SK-N-SH (cell line): ENCODE measurements at regions not wholly inside any gene's neighbourhood (a gene's known extent, or its start where the extent isn't known, plus 50 kb on each side); places are given as distances from the start of the nearest gene placed in this dataset.

Source experiments
- CTCF ChIA-PET: fragments of 300-600, 350-600 bp; formaldehyde crosslinking; extraction: SDS; loops from one replicate; lab custom pipeline; 2021; lab: Yijun Ruan, JAX
- POLR2A ChIA-PET: fragments of 350-600 bp; sonication (Branson Sonifier 250); formaldehyde crosslinking; extraction: SDS; loops from one replicate; lab custom pipeline; 2020; ENCODE audit warnings: antibody characterized with exemption, inconsistent platforms; lab: Yijun Ruan, JAX
- DNase-seq: peaks from one replicate; pipeline ENCODE4 v3.0.0; 2012
- H2AFZ ChIP-seq: fragments of 200-600 bp; sonication (generic); 2 replicates; pipeline ENCODE4 v1.8.1; 2016; ENCODE audit warnings: antibody characterized with exemption, mild to moderate bottlenecking, low read depth
- H3F3A ChIP-seq: fragments of 200-600 bp; sonication (generic); replicated peaks from 2 replicates; pipeline ENCODE3; 2016; ENCODE audit warnings: antibody characterized with exemption, mild to moderate bottlenecking; ENCODE audit not compliant: insufficient read depth
- H3K27ac ChIP-seq, 2 experiments: fragments of 200-500 bp in 1 of 2; fragments of 200-600 bp in 1 of 2; sonication (Bioruptor generic) in 1 of 2; sonication (generic), shearing (Covaris generic) in 1 of 2; 2 replicates each; pipeline versions ENCODE4 v1.5.1 to v1.6.1; 2014 to 2016; ENCODE audit warnings: low read depth in 2 of 2, inconsistent platforms in 1 of 2, low read length in 1 of 2, mild to moderate bottlenecking in 1 of 2, mixed read lengths in 1 of 2
- H3K27me3 ChIP-seq: fragments of 200-600 bp; sonication (generic), shearing (Covaris generic); 2 replicates; pipeline ENCODE4 v1.6.1; 2016; ENCODE audit warnings: mixed run types; ENCODE audit not compliant: insufficient read depth
- H3K36me3 ChIP-seq, 2 experiments: fragments of 200-500 bp in 1 of 2; fragments of 200-600 bp in 1 of 2; sonication (Bioruptor generic) in 1 of 2; sonication (generic) in 1 of 2; replicated peaks in 1 of 2; 2 replicates each; pipeline versions ENCODE3 to v1.5.1; 2014 to 2016; ENCODE audit warnings: low read length in 1 of 2, mild to moderate bottlenecking in 1 of 2; ENCODE audit not compliant: insufficient read depth in 2 of 2, control insufficient read depth in 1 of 2
- H3K4me1 ChIP-seq, 2 experiments: fragments of 200-500 bp in 1 of 2; fragments of 200-600 bp in 1 of 2; sonication (Bioruptor generic) in 1 of 2; sonication (generic), shearing (Covaris generic) in 1 of 2; 2 replicates each; pipeline versions ENCODE4 v1.5.1 to v1.6.1; 2014 to 2016; ENCODE audit warnings: low read depth in 1 of 2, low read length in 1 of 2, mixed run types in 1 of 2; ENCODE audit not compliant: insufficient read depth in 2 of 2, control insufficient read depth in 1 of 2
- H3K4me2 ChIP-seq: fragments of 200-600 bp; sonication (generic), shearing (Covaris generic); 2 replicates; pipeline ENCODE4 v1.6.1; 2017; ENCODE audit warnings: mixed run types
- H3K4me3 ChIP-seq, 2 experiments: fragments of 200-500 bp in 1 of 2; fragments of 200-600 bp in 1 of 2; sonication (Bioruptor generic) in 1 of 2; sonication (generic), shearing (Covaris generic) in 1 of 2; 2 replicates each; pipeline versions ENCODE4 v1.5.1 to v1.8.1; 2014 to 2016; ENCODE audit warnings: low read depth in 2 of 2, inconsistent platforms in 1 of 2, low read length in 1 of 2, mild to moderate bottlenecking in 1 of 2, mixed read lengths in 1 of 2, moderate library complexity in 1 of 2
- H3K79me2 ChIP-seq: fragments of 200-600 bp; sonication (generic); 2 replicates; pipeline ENCODE4 v1.8.1; 2017; ENCODE audit warnings: mild to moderate bottlenecking; ENCODE audit not compliant: insufficient read depth
- H3K9ac ChIP-seq: fragments of 200-600 bp; sonication (generic); 2 replicates; pipeline ENCODE4 v1.6.1; 2017; ENCODE audit warnings: mixed run types
- H3K9me2 ChIP-seq: fragments of 200-600 bp; sonication (generic); 2 replicates; pipeline ENCODE4 v1.6.1; 2017; ENCODE audit warnings: mixed run types
- H3K9me3 ChIP-seq: fragments of 200-600 bp; sonication (generic); 2 replicates; pipeline ENCODE4 v1.6.1; 2017; ENCODE audit warnings: mixed run types, mild to moderate bottlenecking, moderate library complexity
- H4K20me1 ChIP-seq: fragments of 200-600 bp; sonication (generic); 2 replicates; pipeline ENCODE4 v1.6.1; 2017; ENCODE audit warnings: mild to moderate bottlenecking, mixed run types; ENCODE audit not compliant: insufficient read depth
- EZH2phosphoT487 ChIP-seq: fragments of 200-600 bp; sonication (generic); IDR thresholded peaks from 2 replicates; pipeline ENCODE4 v1.6.1; 2017; ENCODE audit warnings: low read depth, mixed run types, mild to moderate bottlenecking, antibody characterized with exemption, moderate library complexity, borderline replicate concordance
- FOXJ3 ChIP-seq: sonication (generic); formaldehyde crosslinking; IDR thresholded peaks from 2 replicates; pipeline ENCODE4 v1.5.1; 2020; ENCODE audit warnings: mild to moderate bottlenecking, missing genetic modification reagents
- JUND ChIP-seq: IDR thresholded peaks from 2 replicates; pipeline ENCODE4 v1.4.0; 2012
- MXI1 ChIP-seq: IDR thresholded peaks from 2 replicates; pipeline ENCODE4 v1.6.1; 2012; ENCODE audit warnings: mild to moderate bottlenecking, low read depth, low read length, improper control_type of control experiment
- POLR2AphosphoS5 ChIP-seq: IDR thresholded peaks from 2 replicates; pipeline ENCODE4 v1.6.1; 2012; ENCODE audit warnings: low read depth, low read length
- RCOR1 ChIP-seq: fragments of 150-350 bp; IDR thresholded peaks from 2 replicates; pipeline ENCODE4 v1.6.1; 2017; ENCODE audit warnings: antibody characterized with exemption, low read length
- RFX5 ChIP-seq: IDR thresholded peaks from 2 replicates; pipeline ENCODE4 v1.6.1; 2012; ENCODE audit warnings: mild to moderate bottlenecking, improper control_type of control experiment, low read length
- RXRA ChIP-seq: IDR thresholded peaks from 2 replicates; pipeline ENCODE4 v1.4.0; 2012; ENCODE audit warnings: low read depth, mild to moderate bottlenecking, borderline replicate concordance
- SIN3A ChIP-seq: IDR thresholded peaks from 2 replicates; pipeline ENCODE4 v1.6.1; 2012; ENCODE audit warnings: low read depth, mild to moderate bottlenecking, low read length, moderate library complexity, borderline replicate concordance
- TAF1 ChIP-seq: IDR thresholded peaks from 2 replicates; pipeline ENCODE4 v1.6.1; 2012; ENCODE audit warnings: low read depth, mild to moderate bottlenecking, low read length, moderate library complexity, borderline replicate concordance
- TCF12 ChIP-seq: IDR thresholded peaks from 2 replicates; pipeline ENCODE4 v1.4.0; 2012
- TEAD4 ChIP-seq: IDR thresholded peaks from 2 replicates; pipeline ENCODE4 v1.4.0; 2012; ENCODE audit warnings: mild to moderate bottlenecking, borderline replicate concordance; ENCODE audit not compliant: insufficient read depth
- USF1 ChIP-seq: IDR thresholded peaks from 2 replicates; pipeline ENCODE4 v1.4.0; 2012; ENCODE audit warnings: low read depth, borderline replicate concordance
- WGBS: methylation state at CpG from one replicate; pipeline ENCODE4 v1.1.6; 2017; ENCODE audit warnings: low lambda C conversion rate; 5-methylcytosine and 5-hydroxymethylcytosine counted together
- TF ChIP-seq, protein P1 (sequence below): fragments of 150-350 bp; IDR thresholded peaks from 2 replicates; pipeline ENCODE4 v1.6.1; 2016; ENCODE audit warnings: mild to moderate bottlenecking, low read depth, low read length
- TF ChIP-seq, protein P2 (sequence below): IDR thresholded peaks from 2 replicates; pipeline ENCODE4 v1.6.1; 2012; ENCODE audit warnings: mild to moderate bottlenecking, low read depth, low read length, moderate library complexity
- TF ChIP-seq, protein P3 (sequence below): fragments of 150-350 bp; IDR thresholded peaks from 2 replicates; pipeline ENCODE4 v1.6.1; 2017; ENCODE audit warnings: antibody characterized with exemption, low read length, low read depth, borderline replicate concordance
- TF ChIP-seq, protein P4 (sequence below): IDR thresholded peaks from 2 replicates; pipeline ENCODE4 v1.4.0; 2012; ENCODE audit warnings: low read depth

- H3K79me2 ChIP-seq: no peaks in the 10 kb centered on the region
- DNase-seq: no peak
- TF ChIP-seq MXI1 (no peak), EZH2phosphoT487 (no peak), TCF12 (no peak), USF1 (no peak), RXRA (no peak), POLR2AphosphoS5 (no peak), TEAD4 (no peak), RFX5 (no peak), SIN3A (no peak), FOXJ3 (CRISPR knock-in tag) (no peak), RCOR1 (no peak), JUND (no peak), TAF1 (no peak)
- TF ChIP-seq, protein P1, sequence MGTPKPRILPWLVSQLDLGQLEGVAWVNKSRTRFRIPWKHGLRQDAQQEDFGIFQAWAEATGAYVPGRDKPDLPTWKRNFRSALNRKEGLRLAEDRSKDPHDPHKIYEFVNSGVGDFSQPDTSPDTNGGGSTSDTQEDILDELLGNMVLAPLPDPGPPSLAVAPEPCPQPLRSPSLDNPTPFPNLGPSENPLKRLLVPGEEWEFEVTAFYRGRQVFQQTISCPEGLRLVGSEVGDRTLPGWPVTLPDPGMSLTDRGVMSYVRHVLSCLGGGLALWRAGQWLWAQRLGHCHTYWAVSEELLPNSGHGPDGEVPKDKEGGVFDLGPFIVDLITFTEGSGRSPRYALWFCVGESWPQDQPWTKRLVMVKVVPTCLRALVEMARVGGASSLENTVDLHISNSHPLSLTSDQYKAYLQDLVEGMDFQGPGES: no peak
- TF ChIP-seq, protein P2, sequence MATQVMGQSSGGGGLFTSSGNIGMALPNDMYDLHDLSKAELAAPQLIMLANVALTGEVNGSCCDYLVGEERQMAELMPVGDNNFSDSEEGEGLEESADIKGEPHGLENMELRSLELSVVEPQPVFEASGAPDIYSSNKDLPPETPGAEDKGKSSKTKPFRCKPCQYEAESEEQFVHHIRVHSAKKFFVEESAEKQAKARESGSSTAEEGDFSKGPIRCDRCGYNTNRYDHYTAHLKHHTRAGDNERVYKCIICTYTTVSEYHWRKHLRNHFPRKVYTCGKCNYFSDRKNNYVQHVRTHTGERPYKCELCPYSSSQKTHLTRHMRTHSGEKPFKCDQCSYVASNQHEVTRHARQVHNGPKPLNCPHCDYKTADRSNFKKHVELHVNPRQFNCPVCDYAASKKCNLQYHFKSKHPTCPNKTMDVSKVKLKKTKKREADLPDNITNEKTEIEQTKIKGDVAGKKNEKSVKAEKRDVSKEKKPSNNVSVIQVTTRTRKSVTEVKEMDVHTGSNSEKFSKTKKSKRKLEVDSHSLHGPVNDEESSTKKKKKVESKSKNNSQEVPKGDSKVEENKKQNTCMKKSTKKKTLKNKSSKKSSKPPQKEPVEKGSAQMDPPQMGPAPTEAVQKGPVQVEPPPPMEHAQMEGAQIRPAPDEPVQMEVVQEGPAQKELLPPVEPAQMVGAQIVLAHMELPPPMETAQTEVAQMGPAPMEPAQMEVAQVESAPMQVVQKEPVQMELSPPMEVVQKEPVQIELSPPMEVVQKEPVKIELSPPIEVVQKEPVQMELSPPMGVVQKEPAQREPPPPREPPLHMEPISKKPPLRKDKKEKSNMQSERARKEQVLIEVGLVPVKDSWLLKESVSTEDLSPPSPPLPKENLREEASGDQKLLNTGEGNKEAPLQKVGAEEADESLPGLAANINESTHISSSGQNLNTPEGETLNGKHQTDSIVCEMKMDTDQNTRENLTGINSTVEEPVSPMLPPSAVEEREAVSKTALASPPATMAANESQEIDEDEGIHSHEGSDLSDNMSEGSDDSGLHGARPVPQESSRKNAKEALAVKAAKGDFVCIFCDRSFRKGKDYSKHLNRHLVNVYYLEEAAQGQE: no peak
- TF ChIP-seq, protein P3, sequence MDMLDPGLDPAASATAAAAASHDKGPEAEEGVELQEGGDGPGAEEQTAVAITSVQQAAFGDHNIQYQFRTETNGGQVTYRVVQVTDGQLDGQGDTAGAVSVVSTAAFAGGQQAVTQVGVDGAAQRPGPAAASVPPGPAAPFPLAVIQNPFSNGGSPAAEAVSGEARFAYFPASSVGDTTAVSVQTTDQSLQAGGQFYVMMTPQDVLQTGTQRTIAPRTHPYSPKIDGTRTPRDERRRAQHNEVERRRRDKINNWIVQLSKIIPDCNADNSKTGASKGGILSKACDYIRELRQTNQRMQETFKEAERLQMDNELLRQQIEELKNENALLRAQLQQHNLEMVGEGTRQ: no peak
- TF ChIP-seq, protein P4, sequence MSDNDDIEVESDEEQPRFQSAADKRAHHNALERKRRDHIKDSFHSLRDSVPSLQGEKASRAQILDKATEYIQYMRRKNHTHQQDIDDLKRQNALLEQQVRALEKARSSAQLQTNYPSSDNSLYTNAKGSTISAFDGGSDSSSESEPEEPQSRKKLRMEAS: no peak
- H3K27me3 ChIP-seq: no peaks in the 10 kb centered on the region
- H3K27ac ChIP-seq: no peak overlapping the region
- H3K4me1 ChIP-seq: peaks cover 7% of the 10 kb centered on the region in 2 experiments
- H3K36me3 ChIP-seq: no peaks in the 10 kb centered on the region
- no peaks in the 10 kb centered on the region for H3K9me2 ChIP-seq
- ChIA-PET POLR2A (no interaction called here), CTCF (no interaction called here)
- H4K20me1 ChIP-seq: no peaks in the 10 kb centered on the region
- no peak overlapping the region for H3K9ac ChIP-seq
- 62% methylated on average over 1 of the region's 1 CpG for WGBS
- H3K9me3 ChIP-seq: no peaks in the 10 kb centered on the region
- no peak overlapping the region for H2AFZ ChIP-seq
- peaks cover 4% of the 10 kb centered on the region for H3F3A ChIP-seq
- H3K4me2 ChIP-seq: no peak overlapping the region
- no peak overlapping the region for H3K4me3 ChIP-seq
Measured at GRCh38 chr5:60365001-60365400, 335.0 kb downstream of the DEPDC1B start.
